B cell (primary cell): ENCODE measurements at regions not wholly inside any gene's neighbourhood (a gene's known extent, or its start where the extent isn't known, plus 50 kb on each side); places are given as distances from the start of the nearest gene placed in this dataset.

Experiments used
- EZH2 ChIP-seq: IDR thresholded peaks from 2 replicates; pipeline ENCODE4 v1.6.1; 2012; ENCODE audit warnings: borderline replicate concordance, low read depth, mild to moderate bottlenecking, moderate library complexity, low read length; ENCODE audit not compliant: insufficient read depth, poor library complexity, severe bottlenecking
- TF ChIP-seq, protein P1 (sequence below): fragments of 200-600 bp; IDR thresholded peaks from one replicate; pipeline ENCODE4 v1.8.0; 2022; ENCODE audit warnings: antibody characterized with exemption, mild to moderate bottlenecking

DNA sequence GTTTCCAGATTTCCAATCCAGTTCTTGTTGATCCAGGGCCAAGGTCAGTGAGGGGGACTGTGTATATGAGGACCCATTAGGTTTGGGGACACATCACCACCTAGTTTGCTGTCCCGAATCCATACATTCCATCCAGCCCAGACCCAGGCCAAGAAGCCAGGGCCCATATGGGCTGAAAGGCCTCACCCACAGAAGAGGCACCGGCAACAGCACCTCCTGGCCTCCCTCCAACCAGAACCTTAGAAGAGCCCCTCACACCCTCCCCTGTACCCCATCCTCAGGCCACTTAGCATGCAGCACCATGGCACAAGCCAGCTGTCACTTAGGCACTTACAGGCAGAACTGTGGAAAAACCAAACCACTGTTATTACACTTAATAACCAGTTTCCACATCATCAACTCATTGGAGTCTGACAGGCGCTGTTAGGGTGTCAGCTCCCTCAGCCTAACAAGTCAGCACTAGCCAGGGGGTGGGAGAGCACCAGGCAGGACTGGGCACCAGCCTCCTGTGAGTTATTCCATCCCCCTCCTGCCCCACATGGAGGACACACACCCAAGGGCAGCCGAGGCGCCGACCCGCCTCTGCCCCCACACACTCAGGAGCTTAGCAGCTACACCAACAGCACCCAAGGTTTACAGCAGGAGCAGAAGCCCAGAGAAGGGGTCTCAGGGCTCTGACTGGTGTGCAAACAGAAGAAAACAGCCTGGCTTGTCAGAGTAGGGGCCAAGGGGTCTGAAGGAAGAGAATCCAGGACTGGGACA lies 132.0 kb downstream of the BUD13 start:
- TF ChIP-seq, protein P1, sequence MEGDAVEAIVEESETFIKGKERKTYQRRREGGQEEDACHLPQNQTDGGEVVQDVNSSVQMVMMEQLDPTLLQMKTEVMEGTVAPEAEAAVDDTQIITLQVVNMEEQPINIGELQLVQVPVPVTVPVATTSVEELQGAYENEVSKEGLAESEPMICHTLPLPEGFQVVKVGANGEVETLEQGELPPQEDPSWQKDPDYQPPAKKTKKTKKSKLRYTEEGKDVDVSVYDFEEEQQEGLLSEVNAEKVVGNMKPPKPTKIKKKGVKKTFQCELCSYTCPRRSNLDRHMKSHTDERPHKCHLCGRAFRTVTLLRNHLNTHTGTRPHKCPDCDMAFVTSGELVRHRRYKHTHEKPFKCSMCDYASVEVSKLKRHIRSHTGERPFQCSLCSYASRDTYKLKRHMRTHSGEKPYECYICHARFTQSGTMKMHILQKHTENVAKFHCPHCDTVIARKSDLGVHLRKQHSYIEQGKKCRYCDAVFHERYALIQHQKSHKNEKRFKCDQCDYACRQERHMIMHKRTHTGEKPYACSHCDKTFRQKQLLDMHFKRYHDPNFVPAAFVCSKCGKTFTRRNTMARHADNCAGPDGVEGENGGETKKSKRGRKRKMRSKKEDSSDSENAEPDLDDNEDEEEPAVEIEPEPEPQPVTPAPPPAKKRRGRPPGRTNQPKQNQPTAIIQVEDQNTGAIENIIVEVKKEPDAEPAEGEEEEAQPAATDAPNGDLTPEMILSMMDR, result no peak
- no peak for TF ChIP-seq EZH2
